AG09319 (cell line): ENCODE measurements at regions not wholly inside any gene's neighbourhood (a gene's known extent, or its start where the extent isn't known, plus 50 kb on each side); places are given as distances from the start of the nearest gene placed in this dataset.
A peak's percentile ranks its signal among the peaks of the same experiment; 100 is the strongest.

Experiments
- DNase-seq: peaks from one replicate; pipeline ENCODE4 v3.0.0-alpha.2; 2010; ENCODE audit warnings: low read depth; ENCODE audit errors: extremely low read depth
- TF ChIP-seq, protein P1 (sequence below): IDR thresholded peaks from 2 replicates; pipeline ENCODE4 v1.5.1; 2011; ENCODE audit warnings: low read depth, mild to moderate bottlenecking, inconsistent platforms, low read length, moderate library complexity

DNA sequence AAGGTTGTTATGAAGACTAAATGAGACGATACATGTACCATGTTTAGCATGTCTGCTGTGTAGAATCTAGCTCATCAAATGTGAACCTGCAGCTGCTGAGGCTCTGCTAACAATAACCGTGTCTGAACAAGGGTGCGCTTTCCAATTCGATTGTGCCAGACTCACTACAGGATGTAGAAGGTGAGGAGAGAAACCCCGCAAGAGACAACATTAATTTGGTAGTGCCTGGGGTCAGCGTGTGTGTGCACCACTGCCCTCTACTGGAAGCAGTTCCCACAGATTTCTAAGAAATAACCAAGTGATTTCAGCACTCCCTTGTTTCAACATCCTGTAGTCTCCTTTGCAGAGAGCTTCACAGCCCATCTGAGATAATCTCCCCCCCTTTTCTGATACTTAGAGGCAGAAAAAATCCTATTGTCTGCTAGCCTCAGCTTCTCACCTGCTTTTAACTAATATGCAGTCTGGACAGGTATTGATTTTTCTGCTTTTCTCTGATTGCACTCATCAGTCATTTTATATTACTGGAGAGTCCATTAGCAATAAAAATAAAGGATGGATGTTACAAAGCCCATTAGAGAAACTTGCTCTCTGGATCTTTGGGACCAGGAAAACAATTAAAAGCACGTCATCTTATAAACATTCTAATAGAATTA is 96.7 kb upstream of the BACH2 start:
- DNase-seq: peak; percentile 20
- TF ChIP-seq, protein P1, sequence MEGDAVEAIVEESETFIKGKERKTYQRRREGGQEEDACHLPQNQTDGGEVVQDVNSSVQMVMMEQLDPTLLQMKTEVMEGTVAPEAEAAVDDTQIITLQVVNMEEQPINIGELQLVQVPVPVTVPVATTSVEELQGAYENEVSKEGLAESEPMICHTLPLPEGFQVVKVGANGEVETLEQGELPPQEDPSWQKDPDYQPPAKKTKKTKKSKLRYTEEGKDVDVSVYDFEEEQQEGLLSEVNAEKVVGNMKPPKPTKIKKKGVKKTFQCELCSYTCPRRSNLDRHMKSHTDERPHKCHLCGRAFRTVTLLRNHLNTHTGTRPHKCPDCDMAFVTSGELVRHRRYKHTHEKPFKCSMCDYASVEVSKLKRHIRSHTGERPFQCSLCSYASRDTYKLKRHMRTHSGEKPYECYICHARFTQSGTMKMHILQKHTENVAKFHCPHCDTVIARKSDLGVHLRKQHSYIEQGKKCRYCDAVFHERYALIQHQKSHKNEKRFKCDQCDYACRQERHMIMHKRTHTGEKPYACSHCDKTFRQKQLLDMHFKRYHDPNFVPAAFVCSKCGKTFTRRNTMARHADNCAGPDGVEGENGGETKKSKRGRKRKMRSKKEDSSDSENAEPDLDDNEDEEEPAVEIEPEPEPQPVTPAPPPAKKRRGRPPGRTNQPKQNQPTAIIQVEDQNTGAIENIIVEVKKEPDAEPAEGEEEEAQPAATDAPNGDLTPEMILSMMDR: peak; percentile 85

DNA sequence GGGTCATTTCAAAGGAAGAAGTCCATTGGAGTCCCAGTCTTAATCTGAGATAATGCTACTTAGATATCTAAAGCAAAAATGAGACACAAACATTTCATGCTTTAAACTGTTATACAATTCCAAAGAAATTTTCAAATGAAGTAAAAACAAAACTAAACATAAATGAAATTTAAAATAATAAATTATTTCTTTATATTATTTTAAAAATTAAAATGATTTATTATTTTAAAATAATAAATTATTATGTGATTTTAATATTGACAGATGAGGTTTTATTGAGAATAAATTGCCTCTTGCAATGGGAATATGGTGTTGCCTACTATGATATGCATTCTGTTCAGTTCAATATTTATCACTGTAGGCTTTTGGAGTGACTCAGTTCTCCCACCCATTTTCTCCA is 93.7 kb upstream of the BACH2 start:
- no peak for DNase-seq
- TF ChIP-seq, protein P1: no peak

DNA sequence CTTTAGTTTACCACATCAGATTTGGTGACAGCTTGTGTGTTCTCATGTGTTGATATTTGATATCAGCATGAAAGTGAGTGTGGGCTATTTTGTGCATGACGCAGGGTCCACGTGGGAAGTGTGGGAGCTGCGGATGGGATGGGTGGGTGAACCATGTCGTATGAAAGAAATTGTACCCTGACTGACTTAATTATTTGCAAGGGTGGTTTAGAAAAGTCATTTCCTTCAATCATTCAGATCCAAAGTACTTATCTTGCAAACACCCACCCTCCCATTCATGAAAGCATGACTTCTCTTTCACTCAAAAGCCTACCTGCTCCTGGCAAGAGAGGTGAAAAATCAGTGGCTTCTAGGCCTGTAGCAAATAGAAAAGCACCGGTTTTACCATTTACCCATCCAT is 91.8 kb upstream of the BACH2 start:
- no peak for DNase-seq
- TF ChIP-seq, protein P1: no peak

DNA sequence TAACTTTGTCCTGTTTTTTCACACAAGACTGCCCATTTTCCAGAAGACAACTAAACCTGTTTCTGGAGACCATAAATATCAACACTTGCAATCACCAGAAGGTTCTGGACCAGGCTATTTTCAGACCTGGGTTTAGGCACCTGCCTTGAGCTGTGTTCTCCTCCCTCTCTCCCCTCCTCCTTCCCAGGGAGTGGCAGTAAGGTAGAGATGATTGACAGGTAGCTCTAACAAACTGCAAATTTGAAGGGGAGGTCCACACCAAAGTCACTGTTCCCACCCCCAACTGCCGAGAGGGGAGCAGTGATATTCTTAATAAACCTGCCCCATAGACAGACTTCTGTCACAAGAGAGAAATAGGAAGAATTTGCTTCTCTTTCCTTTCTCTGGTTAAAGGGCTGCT is 91.2 kb upstream of the BACH2 start:
- DNase-seq: no peak
- TF ChIP-seq, protein P1: no peak

DNA sequence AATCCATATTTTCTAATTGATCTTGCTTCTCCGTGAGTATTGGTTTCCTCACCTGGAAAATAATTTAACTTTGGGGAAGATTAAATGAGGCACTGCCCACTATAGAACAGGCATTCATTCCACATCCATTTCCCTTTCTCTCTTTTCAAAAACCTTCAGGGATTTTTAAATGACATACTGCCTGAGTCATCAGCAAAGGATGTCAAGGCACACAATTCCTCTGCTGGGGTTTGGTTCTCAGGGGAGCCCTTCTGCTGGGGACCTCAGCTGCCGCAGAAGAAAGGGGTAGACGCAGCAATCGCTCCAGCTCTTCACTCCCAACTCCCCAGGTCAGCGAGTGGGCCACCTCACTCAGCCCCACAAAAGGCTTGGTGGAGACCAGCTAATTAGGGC is 90.7 kb upstream of the BACH2 start:
- no peak for DNase-seq
- TF ChIP-seq, protein P1: no peak

DNA sequence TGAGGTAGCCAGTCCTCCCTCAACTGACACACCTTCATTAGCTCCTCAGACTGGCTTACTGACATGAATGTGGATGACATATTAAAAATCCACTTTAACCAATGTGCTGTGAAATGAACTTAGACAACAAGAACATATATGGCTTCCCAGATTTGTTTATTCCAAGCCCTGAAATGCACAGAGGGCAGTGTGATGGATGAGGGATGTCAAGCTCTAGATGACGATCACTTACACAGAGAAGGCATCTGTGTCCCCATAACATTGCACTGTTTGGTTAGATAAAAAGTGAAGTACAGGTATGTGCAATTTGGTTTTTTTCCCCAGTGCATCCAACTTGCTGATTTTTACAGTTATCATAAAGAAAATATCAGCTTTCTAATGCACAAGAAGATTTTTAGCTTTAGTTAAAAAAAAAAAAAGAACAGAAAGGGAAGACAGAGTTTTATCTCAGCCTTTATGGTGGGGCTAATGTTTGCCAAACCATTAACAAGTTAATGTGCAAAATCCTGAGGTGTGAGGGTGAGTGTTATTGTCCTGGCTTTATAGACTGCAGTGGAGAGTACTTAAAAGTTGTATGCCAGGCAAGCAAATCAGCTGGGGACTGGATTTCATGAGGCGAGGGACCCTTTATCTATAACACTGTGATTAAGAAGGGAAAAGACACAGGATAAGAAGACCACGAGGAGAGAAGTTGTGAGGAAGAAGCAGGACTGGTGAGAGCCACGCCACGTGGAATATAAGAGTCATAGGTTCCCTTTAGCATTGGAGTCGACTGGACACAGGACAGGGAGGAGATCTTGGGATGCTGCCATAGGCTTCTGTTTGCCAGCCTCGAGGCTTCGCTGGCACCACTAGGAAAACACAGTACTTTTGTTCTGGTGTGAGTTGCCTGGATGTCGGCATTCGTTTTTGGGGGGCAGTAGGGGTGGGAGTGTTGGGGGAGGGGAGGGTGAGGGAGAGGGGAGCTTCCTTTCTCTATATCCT is 90.0 kb upstream of the BACH2 start:
- no peak for DNase-seq

More for the DNA sequence above, 90.0 kb upstream of the BACH2 start:
- TF ChIP-seq, protein P1: no peak
